ENCODE measurements at regions not wholly inside any gene's neighbourhood (a gene's known extent, or its start where the extent isn't known, plus 50 kb on each side); places are given as distances from the start of the nearest gene placed in this dataset.

DNA sequence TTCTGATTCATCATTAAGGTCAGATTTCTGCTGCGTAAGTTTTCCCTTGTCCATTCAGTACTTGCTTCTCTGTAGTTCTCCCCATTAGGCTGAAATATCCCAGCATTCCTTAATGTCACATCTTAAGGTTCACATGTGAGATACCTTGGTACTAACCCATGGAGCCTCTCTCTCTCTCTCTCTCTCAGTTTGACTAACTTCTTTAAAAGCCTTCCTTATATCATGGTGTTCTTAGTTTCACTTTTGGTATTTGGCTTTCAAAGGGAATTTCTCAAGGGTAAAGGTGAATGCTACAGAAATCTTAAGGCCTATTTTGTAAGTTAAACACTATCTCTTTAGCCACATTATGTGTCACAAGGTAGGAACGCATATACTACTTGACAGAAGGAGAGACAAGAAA lies 427.3 kb upstream of the ZNF717 start:
- TF ChIP-seq, protein P1, sequence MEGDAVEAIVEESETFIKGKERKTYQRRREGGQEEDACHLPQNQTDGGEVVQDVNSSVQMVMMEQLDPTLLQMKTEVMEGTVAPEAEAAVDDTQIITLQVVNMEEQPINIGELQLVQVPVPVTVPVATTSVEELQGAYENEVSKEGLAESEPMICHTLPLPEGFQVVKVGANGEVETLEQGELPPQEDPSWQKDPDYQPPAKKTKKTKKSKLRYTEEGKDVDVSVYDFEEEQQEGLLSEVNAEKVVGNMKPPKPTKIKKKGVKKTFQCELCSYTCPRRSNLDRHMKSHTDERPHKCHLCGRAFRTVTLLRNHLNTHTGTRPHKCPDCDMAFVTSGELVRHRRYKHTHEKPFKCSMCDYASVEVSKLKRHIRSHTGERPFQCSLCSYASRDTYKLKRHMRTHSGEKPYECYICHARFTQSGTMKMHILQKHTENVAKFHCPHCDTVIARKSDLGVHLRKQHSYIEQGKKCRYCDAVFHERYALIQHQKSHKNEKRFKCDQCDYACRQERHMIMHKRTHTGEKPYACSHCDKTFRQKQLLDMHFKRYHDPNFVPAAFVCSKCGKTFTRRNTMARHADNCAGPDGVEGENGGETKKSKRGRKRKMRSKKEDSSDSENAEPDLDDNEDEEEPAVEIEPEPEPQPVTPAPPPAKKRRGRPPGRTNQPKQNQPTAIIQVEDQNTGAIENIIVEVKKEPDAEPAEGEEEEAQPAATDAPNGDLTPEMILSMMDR (IDR thresholded peaks at IDR 0.05) = no peak
- no peak for TF ChIP-seq EZH2 (IDR thresholded peaks at IDR 0.05; ENCODE audit: borderline replicate concordance, insufficient read depth, low read depth, low read length, poor library complexity, severe bottlenecking)
